Vagina (tissue), 2 donors: ENCODE measurements at regions not wholly inside any gene's neighbourhood (a gene's known extent, or its start where the extent isn't known, plus 50 kb on each side); places are given as distances from the start of the nearest gene placed in this dataset.

ENCODE experiments used
- CTCF ChIP-seq, 3 experiments: fragments of 450-650 bp in 2 of 3; fragments of 200-600 bp in 1 of 3; sonication (generic) in 1 of 3; IDR thresholded peaks; one replicate each; pipeline ENCODE4 v1.5.1; 2017 to 2019; ENCODE audit warnings: antibody characterized with exemption in 3 of 3, mild to moderate bottlenecking in 2 of 3, moderate library complexity in 2 of 3
- POLR2A ChIP-seq, 2 donors: fragments of 450-650 bp; IDR thresholded peaks; one replicate each; pipeline ENCODE4 v1.6.1; 2017; ENCODE audit warnings: antibody characterized with exemption in 2 of 2, mild to moderate bottlenecking in 2 of 2, moderate library complexity in 2 of 2

- TF ChIP-seq CTCF (IDR thresholded peaks at IDR 0.05) (no peak), POLR2A (IDR thresholded peaks at IDR 0.05) (no peak)
Measured at GRCh38 chr14:71698673-71699072, 233.6 kb upstream of the RGS6 start.
